Testis (tissue), 2 donors: ENCODE measurements at regions not wholly inside any gene's neighbourhood (a gene's known extent, or its start where the extent isn't known, plus 50 kb on each side); places are given as distances from the start of the nearest gene placed in this dataset.

ENCODE experiments used
- CTCF ChIP-seq, 3 experiments: fragments of 450-650 bp in 2 of 3; fragments of 200-600 bp in 1 of 3; sonication (generic) in 1 of 3; IDR thresholded peaks; one replicate each; pipeline ENCODE4 v1.5.1; 2016 to 2019; ENCODE audit warnings: antibody characterized with exemption in 3 of 3, mild to moderate bottlenecking in 2 of 3, moderate library complexity in 1 of 3
- POLR2A ChIP-seq: fragments of 450-650 bp; IDR thresholded peaks from one replicate; pipeline ENCODE4 v1.6.1; 2017; ENCODE audit warnings: antibody characterized with exemption, mild to moderate bottlenecking, moderate library complexity

DNA sequence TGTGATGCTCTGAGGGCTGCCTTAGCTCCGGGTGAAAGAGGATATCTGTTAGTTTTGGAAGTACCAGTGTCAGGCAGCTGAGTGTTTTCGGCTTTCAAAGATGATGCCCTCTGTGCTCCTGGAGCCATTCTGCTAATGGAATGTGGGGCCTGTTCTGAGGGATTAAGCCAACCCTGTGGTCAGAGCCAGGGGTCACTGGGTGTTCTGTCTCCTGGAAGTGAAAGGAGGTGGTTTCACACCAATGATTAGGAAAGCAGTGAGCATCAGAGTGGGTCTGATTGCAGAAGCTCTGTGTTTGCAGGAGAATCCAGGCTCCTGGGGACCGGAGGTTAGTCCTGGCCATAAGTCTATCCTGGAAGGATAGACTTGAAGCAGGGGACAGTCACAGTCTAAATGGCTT is 94.6 kb downstream of the UQCRFS1 start:
- TF ChIP-seq CTCF (IDR thresholded peaks at IDR 0.05): no peak
- no peak for TF ChIP-seq POLR2A
